CD14-positive monocyte (primary cell): ENCODE measurements at regions not wholly inside any gene's neighbourhood (a gene's known extent, or its start where the extent isn't known, plus 50 kb on each side); places are given as distances from the start of the nearest gene placed in this dataset.

Experiments used
- DNase-seq, 3 donors: peaks; one replicate each; pipeline ENCODE4 v3.0.0-alpha.2; 2011 to 2022
- H2AFZ ChIP-seq: 2 replicates; pipeline ENCODE4 v1.6.0; 2012; ENCODE audit warnings: mild to moderate bottlenecking, low read depth, low read length, inconsistent platforms; ENCODE audit not compliant: insufficient read depth, poor library complexity, severe bottlenecking
- H3K27ac ChIP-seq, 2 donors: 1 replicate in 1 of 2; 2 replicates in 1 of 2; pipeline ENCODE4 v1.5.1; 2012 to 2013; ENCODE audit warnings: low read length in 2 of 2, control low read depth in 1 of 2, inconsistent platforms in 1 of 2, low read depth in 1 of 2, mild to moderate bottlenecking in 1 of 2
- H3K27me3 ChIP-seq, 2 donors: one replicate each; pipeline versions ENCODE4 v1.6.0 to v1.6.1; 2011 to 2013; ENCODE audit warnings: low read length in 2 of 2; ENCODE audit not compliant: control insufficient read depth in 2 of 2, insufficient read depth in 2 of 2
- H3K36me3 ChIP-seq, 2 donors: replicated peaks in 1 of 2; 1 replicate in 1 of 2; 2 replicates in 1 of 2; pipeline versions ENCODE4 v1.5.1 to v1.6.1; 2012 to 2013; ENCODE audit warnings: low read length in 2 of 2, control low read depth in 1 of 2, inconsistent platforms in 1 of 2, mild to moderate bottlenecking in 1 of 2; ENCODE audit not compliant: insufficient read depth in 2 of 2, control insufficient read depth in 1 of 2
- H3K4me1 ChIP-seq, 2 donors: 1 replicate in 1 of 2; 2 replicates in 1 of 2; pipeline versions ENCODE4 v1.5.1 to v1.6.1; 2012 to 2013; ENCODE audit warnings: low read length in 2 of 2, control low read depth in 1 of 2, inconsistent platforms in 1 of 2, mild to moderate bottlenecking in 1 of 2, moderate library complexity in 1 of 2; ENCODE audit not compliant: insufficient read depth in 2 of 2, control insufficient read depth in 1 of 2
- H3K4me2 ChIP-seq: replicated peaks from 2 replicates; pipeline ENCODE3; 2012; ENCODE audit warnings: low read length, moderate library complexity, mild to moderate bottlenecking; ENCODE audit not compliant: poor library complexity, severe bottlenecking; ENCODE audit errors: extremely low read depth
- H3K4me3 ChIP-seq, 3 experiments: fragments of 200-600 bp in 1 of 3; sonication (generic) in 1 of 3; replicated peaks in 1 of 3; 1 replicate in 2 of 3; 2 replicates in 1 of 3; pipeline ENCODE4 v1.5.1; 2011 to 2013; ENCODE audit warnings: low read length in 3 of 3, mild to moderate bottlenecking in 3 of 3, control low read depth in 2 of 3, low read depth in 2 of 3, inconsistent platforms in 1 of 3, moderate library complexity in 1 of 3
- H3K79me2 ChIP-seq: 2 replicates; pipeline ENCODE4 v1.6.0; 2012; ENCODE audit warnings: mild to moderate bottlenecking, control low read depth, inconsistent platforms, low read length, moderate library complexity; ENCODE audit not compliant: insufficient read depth
- H3K9ac ChIP-seq: 2 replicates; pipeline ENCODE4 v1.6.0; 2017; ENCODE audit warnings: low read length, mild to moderate bottlenecking; ENCODE audit not compliant: insufficient read depth, poor library complexity, severe bottlenecking
- H3K9me3 ChIP-seq, 2 donors: replicated peaks in 1 of 2; 1 replicate in 1 of 2; 2 replicates in 1 of 2; pipeline versions ENCODE4 v1.5.1 to v1.6.1; 2012 to 2013; ENCODE audit warnings: low read length in 2 of 2, control low read depth in 1 of 2; ENCODE audit not compliant: control insufficient read depth in 1 of 2, insufficient read depth in 1 of 2
- H4K20me1 ChIP-seq: 2 replicates; pipeline ENCODE4 v1.6.0; 2012; ENCODE audit warnings: mild to moderate bottlenecking, low read length, control low read depth, moderate library complexity; ENCODE audit not compliant: insufficient read depth
- H3K27ac Mint-ChIP-seq, 7 donors: one replicate each; pipeline ENCODE4 v1.8.0; 2020; ENCODE audit warnings: mild to moderate bottlenecking in 7 of 7, mixed read lengths in 7 of 7, moderate library complexity in 6 of 7, inconsistent platforms in 2 of 7
- H3K27me3 Mint-ChIP-seq, 3 donors: one replicate each; pipeline ENCODE4 v1.8.0; 2021 to 2022; ENCODE audit warnings: low read depth in 3 of 3, mild to moderate bottlenecking in 3 of 3, mixed read lengths in 3 of 3, moderate library complexity in 3 of 3, inconsistent platforms in 1 of 3
- H3K36me3 Mint-ChIP-seq, 2 donors: one replicate each; pipeline ENCODE4 v1.8.0; 2020; ENCODE audit warnings: mixed read lengths in 2 of 2, inconsistent platforms in 1 of 2, mild to moderate bottlenecking in 1 of 2
- H3K4me1 Mint-ChIP-seq: one replicate; pipeline ENCODE4 v1.8.0; 2020; ENCODE audit warnings: mild to moderate bottlenecking, mixed read lengths
- H3K4me3 Mint-ChIP-seq, 2 donors: one replicate each; pipeline ENCODE4 v1.8.0; 2020; ENCODE audit warnings: mild to moderate bottlenecking in 2 of 2, mixed read lengths in 2 of 2, moderate library complexity in 1 of 2
- H3K9me3 Mint-ChIP-seq, 7 donors: one replicate each; pipeline ENCODE4 v1.8.0; 2020 to 2022; ENCODE audit warnings: mixed read lengths in 7 of 7, mild to moderate bottlenecking in 6 of 7, moderate library complexity in 6 of 7, inconsistent platforms in 2 of 7
- CTCF ChIP-seq: fragments of 200-600 bp; IDR thresholded peaks from one replicate; pipeline ENCODE4 v1.8.0; 2022; ENCODE audit warnings: antibody characterized with exemption, mild to moderate bottlenecking
- WGBS: methylation state at CpG from one replicate; pipeline ENCODE4 v1.1.5; 2013; ENCODE audit warnings: missing lambda C conversion rate; ENCODE audit not compliant: insufficient coverage; 5-methylcytosine and 5-hydroxymethylcytosine counted together
- intact Hi-C, 2 donors: fragments of 100-400 bp; cut with micrococcal nuclease; formaldehyde crosslinking; loops; one replicate each; pipeline versions ENCODE4 v1.15.0 to v1.15.1; 2023

- no peak overlapping the region for H3K9ac ChIP-seq
- no peaks in the 10 kb centered on the region for H3K4me1 Mint-ChIP-seq
Observed at GRCh38 chr7:22949944-22950343, 64.0 kb downstream of the HYCC1 start.

DNA sequence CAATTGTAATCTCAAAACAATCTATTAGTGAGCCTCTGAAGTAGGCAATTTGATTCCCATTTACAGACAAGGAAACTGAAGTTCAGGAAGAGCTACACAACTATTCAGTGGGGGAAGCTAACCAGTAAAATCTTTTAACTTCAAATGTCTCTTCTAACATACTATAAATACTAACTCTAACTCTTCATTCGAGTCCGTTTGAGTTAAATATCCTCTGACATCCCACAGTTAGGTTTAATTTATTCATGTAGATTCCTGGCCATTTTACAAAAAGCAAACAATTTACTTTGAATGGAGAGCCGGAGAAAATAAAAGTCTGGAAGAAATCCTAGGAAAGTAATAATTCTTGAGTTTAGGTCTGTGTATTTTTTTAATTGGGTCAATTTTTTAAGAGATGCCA lies 64.7 kb downstream of the HYCC1 start:
- Histone ChIP-seq H3K4me3 (no peak overlapping the region), H4K20me1 (no peaks in the 10 kb centered on the region), H3K27me3 (no peaks in the 10 kb centered on the region), H3K9ac (no peak overlapping the region), H2AFZ (no peak overlapping the region), H3K4me1 (no peaks in the 10 kb centered on the region), H3K79me2 (no peaks in the 10 kb centered on the region), H3K36me3 (peaks cover 9 to 28% of the 10 kb centered on the region in 2 donors), H3K27ac (no peak overlapping the region), H3K4me2 (no peak overlapping the region), H3K9me3 (no peaks in the 10 kb centered on the region)
- DNase-seq = no peak
- Mint-ChIP-seq H3K9me3 (no peaks in the 10 kb centered on the region), H3K27me3 (no peaks in the 10 kb centered on the region), H3K4me3 (no peak overlapping the region), H3K27ac (no peak overlapping the region), H3K36me3 (peaks cover 29% of the 10 kb centered on the region in 2 donors), H3K4me1 (no peaks in the 10 kb centered on the region)
- TF ChIP-seq CTCF = no peak
- 100% methylated on average over 1 of the region's 3 CpGs for WGBS
- intact Hi-C loops = no loop called here

More at GRCh38 chr7:22949944-22950343, 64.0 kb downstream of the HYCC1 start:
- 100% methylated on average over 1 of the region's 2 CpGs for WGBS
- DNase-seq = no peak
- intact Hi-C loops = no loop called here
- peaks cover 23 to 26% of the 10 kb centered on the region in 2 donors for H3K36me3 Mint-ChIP-seq
- no peaks in the 10 kb centered on the region for H3K9me3 Mint-ChIP-seq
- H3K36me3 ChIP-seq = peaks cover 9 to 21% of the 10 kb centered on the region in 2 donors
- no peaks in the 10 kb centered on the region for H3K27me3 ChIP-seq
- no peak overlapping the region for H3K27ac ChIP-seq
- H3K4me3 ChIP-seq = no peak overlapping the region
- H3K27ac Mint-ChIP-seq = no peak overlapping the region
- no peak overlapping the region for H2AFZ ChIP-seq
- H3K4me1 ChIP-seq = no peaks in the 10 kb centered on the region
- H3K27me3 Mint-ChIP-seq = no peaks in the 10 kb centered on the region
- H3K4me3 Mint-ChIP-seq = no peak overlapping the region
- no peaks in the 10 kb centered on the region for H3K79me2 ChIP-seq
- no peaks in the 10 kb centered on the region for H4K20me1 ChIP-seq
- H3K9me3 ChIP-seq = no peaks in the 10 kb centered on the region
- TF ChIP-seq CTCF = no peak
- H3K4me2 ChIP-seq = no peak overlapping the region
